Activated CD8-positive, alpha-beta memory T cell treated with anti-CD3 and anti-CD28 coated beads, Interleukin-2, amount 10 ng/mL, durations not matched to agents 7 days and 5 days (primary cell): ENCODE measurements at regions not wholly inside any gene's neighbourhood (a gene's known extent, or its start where the extent isn't known, plus 50 kb on each side); places are given as distances from the start of the nearest gene placed in this dataset.
"Not testable (repeated sequence)": the region's sequence is repeated elsewhere in the genome, so short reads cannot be mapped to it uniquely, and the experiment has no call there.

Source experiments
- ATAC-seq: fragments of 150-1000 bp; cut with Tn5 transposase; one replicate; pipeline ENCODE4 v1.10.0; 2021; ENCODE audit warnings: moderate library complexity
- CTCF ChIA-PET: fragments of 350-600 bp; sonication (Branson Sonifier 250); formaldehyde crosslinking; loops from one replicate; lab custom pipeline; 2021; ENCODE audit warnings: antibody characterized with exemption; lab: Charles Lee
- DNase-seq: peaks from one replicate; pipeline ENCODE4 v3.0.0-alpha.2; 2020
- H3K27ac Mint-ChIP-seq: one replicate; pipeline ENCODE4 v1.8.0; 2021; ENCODE audit warnings: mild to moderate bottlenecking, mixed read lengths
- H3K27me3 Mint-ChIP-seq: one replicate; pipeline ENCODE4 v1.8.0; 2021; ENCODE audit warnings: mixed read lengths
- H3K36me3 Mint-ChIP-seq: one replicate; pipeline ENCODE4 v1.8.0; 2021; ENCODE audit warnings: mild to moderate bottlenecking, mixed read lengths
- H3K4me1 Mint-ChIP-seq: one replicate; pipeline ENCODE4 v1.8.0; 2021; ENCODE audit warnings: mixed read lengths
- H3K4me3 Mint-ChIP-seq: one replicate; pipeline ENCODE4 v1.8.0; 2021; ENCODE audit warnings: mild to moderate bottlenecking, moderate library complexity, mixed read lengths
- H3K9me3 Mint-ChIP-seq: one replicate; pipeline ENCODE4 v1.8.0; 2022; ENCODE audit warnings: low read depth, mixed read lengths

DNA sequence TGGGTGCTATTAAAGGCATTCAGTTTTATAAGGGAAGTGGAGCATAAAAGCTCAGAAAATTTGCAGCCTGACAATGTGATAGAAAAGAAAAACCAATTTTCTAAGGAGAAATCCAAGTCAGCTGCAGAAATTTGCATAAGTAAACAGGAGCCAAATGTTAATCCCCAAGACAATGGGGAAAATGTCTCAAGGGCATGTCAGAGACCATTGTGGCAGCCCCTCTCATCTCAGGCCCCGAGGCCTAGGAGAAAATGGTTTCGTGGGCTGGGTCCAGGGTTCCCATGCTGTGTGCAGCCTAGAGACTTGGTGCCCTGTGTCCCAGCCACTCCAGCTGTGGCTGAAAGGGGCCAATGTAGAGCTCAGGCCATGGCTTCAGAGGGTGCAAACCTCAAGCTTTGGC lies 150.8 kb upstream of the E2F7 start:
- DNase-seq, H3K4me1 Mint-ChIP-seq, H3K27me3 Mint-ChIP-seq, CTCF ChIA-PET, ATAC-seq, H3K4me3 Mint-ChIP-seq, H3K27ac Mint-ChIP-seq, H3K9me3 Mint-ChIP-seq, H3K36me3 Mint-ChIP-seq: not testable (repeated sequence)

DNA sequence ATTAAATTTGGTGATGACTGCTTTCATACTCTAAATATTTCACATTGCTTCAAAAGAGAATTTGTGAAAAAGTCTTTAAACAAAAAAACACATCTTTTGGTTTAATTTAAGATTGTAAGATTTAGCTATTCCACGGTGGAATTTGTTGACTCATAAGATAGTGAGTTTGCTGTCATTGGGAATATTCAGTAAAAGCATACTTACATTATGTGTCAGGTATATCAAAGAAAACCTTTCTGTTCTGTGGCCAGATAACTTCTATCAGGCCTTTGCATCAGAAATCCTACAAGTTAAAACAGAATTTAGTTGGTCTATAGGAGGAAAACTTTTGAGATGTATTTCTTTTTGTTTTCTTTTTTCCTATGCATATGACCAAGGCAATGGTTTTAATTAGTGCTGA lies 148.8 kb upstream of the E2F7 start:
- Mint-ChIP-seq H3K9me3 (peaks cover 4% of the 10 kb centered on the region), H3K4me3 (no peak overlapping the region), H3K27ac (no peak overlapping the region), H3K4me1 (no peaks in the 10 kb centered on the region), H3K27me3 (no peaks in the 10 kb centered on the region), H3K36me3 (no peaks in the 10 kb centered on the region)
- no peak for DNase-seq
- no peak for ATAC-seq
- CTCF ChIA-PET, result no interaction called here

DNA sequence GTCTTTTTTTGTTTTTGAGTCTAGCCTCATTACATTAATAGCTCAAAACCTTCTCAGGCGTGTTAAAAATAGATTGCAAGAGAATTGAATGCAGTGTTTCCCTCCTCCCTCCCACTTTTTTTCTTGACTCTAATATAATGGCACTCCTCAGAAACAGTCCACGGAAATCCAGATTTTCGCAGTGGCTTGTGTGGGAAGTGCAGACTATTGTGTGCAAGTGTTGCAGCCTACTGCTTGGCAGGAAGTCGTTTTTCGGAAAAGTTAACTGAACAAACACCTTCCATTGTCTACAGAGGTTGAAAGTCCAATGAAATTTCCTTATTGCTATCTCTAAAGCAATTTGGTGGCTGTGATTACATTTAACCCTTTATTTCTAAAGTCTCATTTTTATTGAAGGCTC lies 147.9 kb upstream of the E2F7 start:
- CTCF ChIA-PET, result no interaction called here

DNA sequence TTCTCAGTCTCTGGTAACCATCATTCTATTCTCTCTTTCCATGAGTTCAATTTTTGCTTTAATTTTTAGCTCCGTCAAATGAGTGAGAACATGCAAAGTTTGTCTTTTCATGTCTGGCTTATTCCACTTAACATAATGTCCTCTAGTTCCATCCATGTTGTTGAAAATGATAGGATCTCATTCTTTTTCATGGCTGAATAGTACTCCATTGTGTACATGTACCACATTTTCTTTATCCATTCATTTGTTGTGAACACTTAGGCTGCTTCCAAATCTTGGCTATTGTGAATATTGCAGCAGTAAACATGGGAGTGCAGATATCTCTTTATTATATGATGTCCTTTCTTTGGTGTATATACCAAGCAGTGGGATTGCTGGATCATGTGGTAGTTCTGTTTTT lies 145.4 kb upstream of the E2F7 start:
- Mint-ChIP-seq H3K27me3 (no peaks in the 10 kb centered on the region), H3K4me3 (no peak overlapping the region), H3K4me1 (no peaks in the 10 kb centered on the region), H3K36me3 (no peaks in the 10 kb centered on the region), H3K27ac (no peak overlapping the region), H3K9me3 (peaks cover 4% of the 10 kb centered on the region)
- DNase-seq (no peak), ATAC-seq (no peak)
- CTCF ChIA-PET, result no interaction called here

More for the DNA sequence above, 147.9 kb upstream of the E2F7 start:
- Mint-ChIP-seq H3K4me3 (no peak overlapping the region), H3K27ac (no peak overlapping the region), H3K9me3 (peaks cover 4% of the 10 kb centered on the region), H3K27me3 (no peaks in the 10 kb centered on the region), H3K36me3 (no peaks in the 10 kb centered on the region), H3K4me1 (no peaks in the 10 kb centered on the region)
- ATAC-seq, result no peak
- DNase-seq, result no peak

DNA sequence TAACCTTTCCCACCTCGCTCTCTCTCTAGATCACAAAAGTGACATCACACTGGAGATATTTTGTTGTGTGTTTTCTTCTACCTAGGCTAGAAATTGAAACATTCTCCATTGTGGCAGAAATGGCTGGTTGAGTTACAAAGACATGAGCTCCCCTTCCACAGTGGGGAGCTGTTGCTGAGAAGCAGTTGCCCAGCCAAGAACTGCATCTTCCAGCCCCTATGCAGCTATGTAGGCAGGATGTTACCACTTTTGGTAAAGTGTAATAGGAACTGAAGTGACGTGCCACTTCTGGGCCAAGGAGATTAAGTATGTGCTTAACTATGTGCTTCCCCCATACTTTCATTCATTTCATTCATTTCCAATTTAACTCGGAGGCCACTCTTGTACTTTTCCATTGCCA lies 138.7 kb upstream of the E2F7 start:
- Mint-ChIP-seq H3K27me3 (no peaks in the 10 kb centered on the region), H3K36me3 (no peaks in the 10 kb centered on the region), H3K9me3 (peaks cover 2% of the 10 kb centered on the region), H3K4me3 (no peak overlapping the region), H3K27ac (no peak overlapping the region), H3K4me1 (no peaks in the 10 kb centered on the region)
- CTCF ChIA-PET, result no interaction called here
- no peak for ATAC-seq
- no peak for DNase-seq

DNA sequence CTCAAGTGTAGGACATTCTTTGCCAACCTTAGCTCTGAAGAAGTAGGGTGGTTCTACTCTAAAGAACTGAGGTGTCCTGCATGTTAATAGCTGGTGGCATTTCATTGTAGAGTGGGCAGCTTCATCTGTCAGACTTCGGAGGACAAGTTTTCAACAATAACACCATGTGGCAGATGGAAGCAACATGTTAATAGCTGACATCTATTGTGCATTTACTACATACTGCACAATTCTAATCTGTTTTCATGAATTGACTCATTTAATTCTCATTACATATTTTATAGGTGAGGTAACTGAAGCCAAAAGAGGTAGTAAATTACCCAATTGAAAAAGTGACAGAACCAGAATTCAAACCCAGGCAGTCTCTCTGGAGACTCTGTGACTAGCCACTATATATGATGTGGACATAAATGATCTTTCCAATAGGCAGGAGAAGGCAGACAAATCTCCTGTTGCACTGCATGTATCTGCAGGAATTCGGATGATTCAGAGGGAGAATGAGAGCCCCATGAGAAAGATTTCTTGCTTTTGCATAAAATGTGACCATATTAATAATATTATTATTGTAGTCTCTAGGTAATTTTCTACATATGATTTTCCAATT lies 137.2 kb upstream of the E2F7 start:
- Mint-ChIP-seq H3K36me3 (no peaks in the 10 kb centered on the region), H3K4me1 (no peaks in the 10 kb centered on the region), H3K27me3 (no peaks in the 10 kb centered on the region), H3K4me3 (no peak overlapping the region), H3K27ac (no peak overlapping the region), H3K9me3 (peaks cover 2% of the 10 kb centered on the region)
- CTCF ChIA-PET, result no interaction called here
- DNase-seq, result no peak
- no peak for ATAC-seq

DNA sequence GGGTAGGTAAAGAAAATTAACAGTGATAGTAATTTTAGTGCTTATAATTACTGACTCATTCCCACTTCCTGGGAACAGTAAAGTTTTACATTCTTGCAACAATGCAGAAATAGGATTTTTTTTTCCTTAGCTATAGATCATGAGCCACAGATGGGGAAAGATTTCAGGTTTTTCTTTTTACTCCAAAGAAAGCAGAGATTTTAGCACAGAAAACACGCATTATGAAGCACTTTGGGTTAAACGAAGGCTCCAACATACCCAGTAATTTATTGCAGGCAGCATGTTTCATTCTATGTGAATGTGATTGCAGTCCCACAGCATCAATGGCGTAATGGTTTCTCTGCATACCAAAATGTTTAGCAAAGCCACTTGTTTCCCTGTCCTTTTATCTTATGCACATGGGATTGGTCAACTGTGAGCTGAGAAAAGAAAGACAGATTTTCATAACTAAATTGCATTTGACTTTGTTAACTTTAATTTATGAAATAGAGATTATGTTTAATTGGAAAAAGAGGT lies 124.6 kb upstream of the E2F7 start:
- Mint-ChIP-seq H3K36me3 (no peaks in the 10 kb centered on the region), H3K4me1 (no peaks in the 10 kb centered on the region), H3K27me3 (no peaks in the 10 kb centered on the region), H3K27ac (no peak overlapping the region), H3K4me3 (no peak overlapping the region), H3K9me3 (no peaks in the 10 kb centered on the region)
- CTCF ChIA-PET, result no interaction called here
- DNase-seq (no peak), ATAC-seq (no peak)

DNA sequence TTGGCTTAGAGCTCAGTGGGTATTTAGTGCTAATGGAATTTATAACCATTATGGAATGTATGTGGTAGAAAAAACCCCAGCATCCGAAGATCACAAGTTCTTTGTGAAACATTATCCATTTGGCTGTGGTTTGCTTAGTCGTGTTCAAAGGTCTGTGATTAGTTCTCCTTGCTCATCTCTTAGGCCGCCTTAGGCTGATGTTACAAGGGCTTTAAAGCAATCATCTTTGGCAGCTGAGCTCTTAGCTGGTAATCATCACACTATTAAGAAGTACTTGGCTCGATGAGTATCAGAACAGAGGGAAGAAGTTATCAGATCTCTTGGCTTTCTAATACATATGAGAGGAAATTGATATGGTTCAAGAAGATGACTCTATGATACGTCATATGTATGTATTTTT lies 124.1 kb upstream of the E2F7 start:
- DNase-seq (no peak), ATAC-seq (no peak)
- H3K27ac Mint-ChIP-seq, result no peak overlapping the region
- no peaks in the 10 kb centered on the region for H3K4me1 Mint-ChIP-seq
- no peaks in the 10 kb centered on the region for H3K36me3 Mint-ChIP-seq
- no peaks in the 10 kb centered on the region for H3K27me3 Mint-ChIP-seq
- H3K9me3 Mint-ChIP-seq, result no peaks in the 10 kb centered on the region
- no peak overlapping the region for H3K4me3 Mint-ChIP-seq
- CTCF ChIA-PET, result no interaction called here

DNA sequence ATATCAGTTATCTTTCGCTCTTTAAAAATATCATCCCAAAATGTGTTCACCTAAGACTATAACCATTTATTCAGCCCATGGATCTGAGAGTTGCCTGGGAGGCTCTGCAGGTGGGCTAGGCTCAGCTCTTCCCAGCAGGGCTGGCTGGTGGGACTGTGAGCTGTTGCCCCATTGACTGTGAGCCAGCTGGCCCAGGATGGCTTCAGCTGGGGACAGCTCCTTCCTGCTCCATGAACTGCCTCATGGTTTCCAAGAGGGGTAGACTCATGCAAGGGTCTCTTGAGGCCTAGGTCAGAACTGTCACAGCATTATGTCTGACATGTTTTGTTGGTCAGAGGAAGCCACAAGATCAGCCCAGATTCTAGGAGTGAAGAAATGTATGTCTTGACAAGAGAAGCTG lies 114.1 kb upstream of the E2F7 start:
- no peaks in the 10 kb centered on the region for H3K4me1 Mint-ChIP-seq
- no peak overlapping the region for H3K27ac Mint-ChIP-seq
- ATAC-seq (no peak), DNase-seq (no peak)
- H3K9me3 Mint-ChIP-seq, result peaks cover 3% of the 10 kb centered on the region
- H3K36me3 Mint-ChIP-seq, result no peaks in the 10 kb centered on the region
- CTCF ChIA-PET, result no interaction called here
- H3K4me3 Mint-ChIP-seq, result no peak overlapping the region
- no peaks in the 10 kb centered on the region for H3K27me3 Mint-ChIP-seq

DNA sequence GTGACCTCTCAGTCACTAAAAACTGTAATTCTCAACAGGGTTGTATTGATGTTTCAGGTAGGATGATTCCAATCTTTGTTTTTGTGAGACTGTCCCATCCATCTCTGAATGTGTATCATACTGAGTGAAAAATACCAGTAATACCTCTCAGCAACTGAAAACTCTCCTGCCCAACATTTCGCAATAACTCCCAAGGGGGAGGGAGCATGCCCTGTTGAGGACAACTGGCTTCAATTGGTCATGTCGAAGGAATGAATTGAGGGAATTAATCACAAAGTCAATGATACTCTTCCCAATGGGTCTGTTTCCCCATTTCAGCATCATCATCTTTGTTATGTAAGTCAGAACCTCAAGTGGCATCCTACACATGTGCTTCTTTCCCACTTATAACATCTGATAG lies 102.4 kb upstream of the E2F7 start:
- Mint-ChIP-seq H3K4me3 (no peak overlapping the region), H3K27me3 (no peaks in the 10 kb centered on the region), H3K9me3 (no peaks in the 10 kb centered on the region), H3K36me3 (no peaks in the 10 kb centered on the region), H3K4me1 (no peaks in the 10 kb centered on the region), H3K27ac (no peak overlapping the region)
- ATAC-seq (no peak), DNase-seq (no peak)
- CTCF ChIA-PET, result no interaction called here

DNA sequence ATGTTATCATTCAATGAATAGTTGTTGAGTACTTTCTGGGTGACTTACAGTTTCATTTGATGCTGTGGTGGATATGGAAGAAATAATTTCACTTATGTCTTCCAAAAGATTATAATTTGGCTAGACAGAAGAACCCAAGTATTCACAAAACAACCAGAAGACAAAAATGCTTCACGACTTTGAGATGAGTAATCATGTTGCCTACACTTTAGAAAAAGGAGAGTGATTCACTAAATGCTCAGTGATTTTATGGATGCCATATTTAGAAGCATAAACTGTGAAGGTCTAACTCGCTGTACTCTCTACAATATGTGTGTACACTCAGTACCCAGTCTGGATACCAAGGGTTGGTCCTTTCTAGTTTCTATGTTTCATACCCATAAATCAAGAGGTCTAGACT lies 101.3 kb upstream of the E2F7 start:
- Mint-ChIP-seq H3K27me3 (no peaks in the 10 kb centered on the region), H3K36me3 (no peaks in the 10 kb centered on the region), H3K9me3 (no peaks in the 10 kb centered on the region), H3K27ac (no peak overlapping the region), H3K4me1 (no peaks in the 10 kb centered on the region), H3K4me3 (no peak overlapping the region)
- CTCF ChIA-PET, result no interaction called here
- ATAC-seq, result no peak
- no peak for DNase-seq

DNA sequence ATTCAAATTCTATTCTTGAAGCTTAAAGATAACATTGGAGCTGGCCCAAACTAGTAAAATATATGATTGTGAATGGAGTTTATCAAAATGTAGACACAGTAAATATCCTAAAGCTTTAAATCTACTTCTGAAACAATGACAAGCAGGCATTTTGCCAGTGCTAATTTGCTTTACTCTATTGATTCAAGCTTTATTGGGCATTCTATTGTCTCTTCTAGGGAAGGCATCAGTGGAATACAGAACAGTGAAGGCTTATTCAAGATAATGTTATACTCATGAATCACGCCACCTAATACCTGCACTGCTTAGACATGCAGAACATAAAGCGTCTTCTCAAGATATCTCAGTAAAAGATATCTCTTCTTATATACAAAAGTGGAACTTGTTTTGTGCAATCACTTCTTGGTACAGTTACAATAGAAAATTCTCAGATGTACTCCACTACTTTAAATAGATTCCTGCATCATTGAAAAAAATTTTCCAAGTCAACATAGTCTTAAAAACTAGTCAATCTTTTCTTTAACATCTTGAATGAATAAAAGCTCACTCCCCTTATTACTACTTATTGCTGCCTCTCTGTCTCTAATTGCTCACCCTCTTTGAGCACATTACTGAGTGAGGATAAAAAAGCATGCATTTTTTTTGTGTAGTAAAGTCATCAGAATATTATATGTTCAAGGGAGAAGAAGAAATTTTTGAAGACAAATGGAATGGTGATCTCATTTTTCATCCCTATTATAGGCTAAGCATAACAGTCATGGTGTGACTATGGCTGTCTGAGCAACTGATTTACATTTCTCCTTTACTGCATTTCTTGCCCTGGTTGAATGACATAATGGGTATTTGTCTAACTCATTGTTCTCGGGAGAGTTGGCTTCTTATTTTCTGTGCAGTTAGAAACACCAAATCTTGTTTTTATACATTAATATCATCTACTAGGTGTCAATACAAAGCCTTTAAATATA lies 98.0 kb upstream of the E2F7 start:
- CTCF ChIA-PET, result no interaction called here
- no peak overlapping the region for H3K27ac Mint-ChIP-seq

DNA sequence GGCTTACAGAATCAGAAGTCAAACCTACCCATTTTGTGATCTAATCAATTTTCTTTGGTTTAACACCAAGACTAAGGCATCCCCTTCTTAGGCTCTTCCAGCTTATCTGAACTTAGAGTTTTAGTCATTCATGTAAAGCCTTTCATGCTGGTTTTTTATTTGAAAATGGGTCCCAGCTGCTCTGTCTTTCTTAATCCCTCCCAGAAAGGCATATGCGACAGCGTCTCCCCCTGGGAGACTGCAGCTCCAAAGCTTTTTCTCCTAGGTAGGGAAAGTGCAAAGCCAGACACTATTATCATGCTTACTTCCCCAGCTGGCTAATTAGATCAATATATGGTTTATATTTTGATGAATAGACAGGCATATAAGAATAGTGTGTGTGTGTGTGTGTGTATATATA lies 96.6 kb upstream of the E2F7 start:
- no peak overlapping the region for H3K27ac Mint-ChIP-seq

More for the DNA sequence above, 98.0 kb upstream of the E2F7 start:
- no peaks in the 10 kb centered on the region for H3K9me3 Mint-ChIP-seq
- no peaks in the 10 kb centered on the region for H3K27me3 Mint-ChIP-seq
- H3K4me3 Mint-ChIP-seq, result no peak overlapping the region
- ATAC-seq, result no peak
- H3K36me3 Mint-ChIP-seq, result no peaks in the 10 kb centered on the region
- no peaks in the 10 kb centered on the region for H3K4me1 Mint-ChIP-seq
- DNase-seq, result no peak

DNA sequence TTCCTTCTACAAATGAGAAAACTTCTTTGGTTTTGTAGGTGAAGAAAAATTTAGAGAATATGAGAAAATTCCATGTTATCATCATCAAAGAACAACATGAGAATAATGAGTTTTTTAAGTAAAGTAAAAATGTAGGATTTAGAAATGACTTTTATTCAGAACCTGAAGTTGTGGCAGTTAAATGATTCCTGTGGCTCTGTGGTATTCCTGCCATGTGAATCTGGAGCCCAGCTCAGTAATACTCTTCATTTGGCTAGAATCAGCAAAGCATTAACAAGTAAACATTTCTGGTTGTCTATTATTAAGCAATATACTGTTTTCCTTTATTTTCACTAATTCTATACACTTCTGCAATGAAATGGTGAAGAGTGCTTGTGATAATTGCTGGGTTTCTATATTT lies 95.6 kb upstream of the E2F7 start:
- no peak overlapping the region for H3K27ac Mint-ChIP-seq
- CTCF ChIA-PET, result no interaction called here
- no peak overlapping the region for H3K4me3 Mint-ChIP-seq
- DNase-seq (no peak), ATAC-seq (no peak)
- H3K9me3 Mint-ChIP-seq, result no peaks in the 10 kb centered on the region
- no peaks in the 10 kb centered on the region for H3K36me3 Mint-ChIP-seq
- H3K27me3 Mint-ChIP-seq, result no peaks in the 10 kb centered on the region
- no peaks in the 10 kb centered on the region for H3K4me1 Mint-ChIP-seq

More for the DNA sequence above, 96.6 kb upstream of the E2F7 start:
- DNase-seq (no peak), ATAC-seq (no peak)
- Mint-ChIP-seq H3K4me1 (no peaks in the 10 kb centered on the region), H3K36me3 (no peaks in the 10 kb centered on the region), H3K9me3 (no peaks in the 10 kb centered on the region), H3K4me3 (no peak overlapping the region), H3K27me3 (no peaks in the 10 kb centered on the region)
- CTCF ChIA-PET, result no interaction called here
